Activated CD4-positive, alpha-beta T cell treated with anti-CD3 and anti-CD28 coated beads, Interleukin-2, amount 50 U/mL, for 24 hours (primary cell): ENCODE measurements at regions not wholly inside any gene's neighbourhood (a gene's known extent, or its start where the extent isn't known, plus 50 kb on each side); places are given as distances from the start of the nearest gene placed in this dataset.
A peak's percentile ranks its signal among the peaks of the same experiment; 100 is the strongest.
"Not testable (repeated sequence)": the region's sequence is repeated elsewhere in the genome, so short reads cannot be mapped to it uniquely, and the experiment has no call there.

Experiments
- DNase-seq, 2 donors: peaks; one replicate each; pipeline ENCODE4 v3.0.0-alpha.2; 2020; ENCODE audit warnings: low read depth in 1 of 2, low spot score in 1 of 2

DNA sequence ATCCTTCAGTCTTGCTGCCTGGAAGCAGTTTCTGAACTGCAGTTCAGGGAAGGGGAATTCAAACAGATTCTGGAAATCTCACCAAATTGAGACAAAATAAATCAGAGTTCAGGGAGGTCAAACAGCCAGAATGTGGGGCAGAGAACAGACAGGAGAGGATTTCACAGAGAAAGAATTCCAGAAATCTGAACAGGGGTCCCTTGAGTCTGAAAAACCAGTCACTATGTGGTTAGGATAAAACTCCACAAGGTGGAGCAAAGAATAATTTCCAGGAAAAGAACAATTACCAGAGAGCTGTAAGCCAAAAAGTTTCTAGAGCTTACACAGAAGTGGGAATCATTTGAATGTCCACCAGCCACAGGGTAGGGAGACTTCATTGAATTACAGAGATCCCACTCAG lies 84.7 kb downstream of the URB2 start:
- DNase-seq: no peak

DNA sequence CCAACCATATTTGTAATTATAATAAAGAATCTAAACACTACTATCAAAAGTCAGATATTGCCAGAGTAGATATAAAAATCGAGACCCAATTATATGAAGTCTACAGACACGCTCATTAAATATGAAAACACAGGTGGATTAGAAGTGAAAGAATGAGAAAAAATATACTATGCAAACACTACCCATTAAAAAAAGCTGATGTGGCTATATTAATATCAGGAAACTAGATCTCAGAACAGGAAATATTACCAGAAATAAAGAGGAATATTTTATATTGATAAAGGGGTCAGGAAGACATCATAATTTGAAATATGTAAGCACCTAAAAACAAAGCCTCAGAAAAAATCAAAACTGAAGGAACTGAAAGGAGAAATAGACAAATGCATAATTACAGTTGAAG lies 88.3 kb downstream of the URB2 start:
- DNase-seq: no peak

DNA sequence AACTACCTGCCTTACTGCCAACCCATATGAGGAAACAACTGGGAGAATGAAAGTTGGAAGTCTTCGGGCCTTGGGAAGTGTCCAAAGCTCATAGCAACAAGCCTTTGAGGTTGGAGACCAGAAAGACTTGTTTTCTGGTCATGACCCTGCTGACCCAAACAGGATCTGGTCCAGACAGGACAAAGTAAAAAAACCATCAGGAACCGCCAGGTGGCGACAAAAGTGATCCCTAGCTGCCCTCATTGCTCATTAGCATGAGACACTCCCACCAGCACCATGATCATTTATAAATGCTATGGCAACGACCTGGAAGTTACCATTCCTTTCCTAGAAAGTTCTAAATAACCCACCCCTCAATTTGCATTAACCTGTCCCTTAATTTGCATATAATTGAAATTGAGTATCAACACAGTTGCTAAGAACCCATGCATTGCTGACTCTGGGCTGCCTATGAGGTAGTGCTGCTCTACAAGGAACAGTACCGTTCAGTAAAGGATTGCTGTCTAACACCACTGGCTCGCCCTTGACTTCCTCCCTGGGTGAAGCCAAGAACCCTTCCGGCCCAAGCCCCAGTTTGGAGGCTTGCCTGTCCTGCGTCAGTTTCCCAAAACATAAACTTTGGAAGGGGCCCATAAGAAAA lies 89.0 kb downstream of the URB2 start:
- peak in 1 of 2 donors; percentile 18 for DNase-seq

DNA sequence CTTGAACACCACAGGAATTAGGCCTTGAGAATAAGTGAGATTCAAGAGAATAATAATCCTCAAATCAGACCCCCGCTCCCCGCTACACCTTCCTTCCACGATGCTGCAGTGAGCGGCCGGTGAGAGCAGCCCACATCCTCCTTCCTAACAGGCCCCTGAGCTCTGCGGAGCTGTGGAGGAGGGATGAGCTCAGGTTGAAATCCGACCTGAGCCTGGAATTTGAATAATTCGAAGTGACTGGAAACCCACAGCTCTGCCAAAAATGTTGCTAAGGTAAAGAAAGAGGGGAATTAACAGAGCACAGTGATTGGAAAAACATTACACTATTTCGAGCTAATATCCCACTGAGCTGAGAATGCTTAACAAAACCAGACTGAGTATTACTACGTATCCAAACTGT lies 90.0 kb downstream of the URB2 start:
- no peak for DNase-seq

DNA sequence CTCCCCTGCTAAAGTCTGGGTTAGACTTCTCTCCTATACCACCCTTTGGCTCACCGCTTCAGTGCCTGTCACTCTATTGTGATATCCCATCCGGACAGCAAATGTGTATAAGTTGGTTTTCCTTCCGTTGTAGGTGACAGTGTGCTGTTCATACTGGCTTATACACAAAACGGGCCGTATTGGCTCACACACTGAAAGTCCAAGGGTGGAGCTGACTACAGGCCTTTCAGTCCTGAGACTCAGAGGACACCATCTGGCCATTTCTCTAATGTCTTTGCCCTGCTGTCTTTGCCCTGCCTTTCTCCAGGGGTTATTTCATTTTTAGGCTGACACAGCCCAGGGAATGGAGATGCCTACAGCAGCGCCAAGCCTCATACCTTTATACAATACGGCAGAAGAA lies 90.7 kb downstream of the URB2 start:
- no peak for DNase-seq

DNA sequence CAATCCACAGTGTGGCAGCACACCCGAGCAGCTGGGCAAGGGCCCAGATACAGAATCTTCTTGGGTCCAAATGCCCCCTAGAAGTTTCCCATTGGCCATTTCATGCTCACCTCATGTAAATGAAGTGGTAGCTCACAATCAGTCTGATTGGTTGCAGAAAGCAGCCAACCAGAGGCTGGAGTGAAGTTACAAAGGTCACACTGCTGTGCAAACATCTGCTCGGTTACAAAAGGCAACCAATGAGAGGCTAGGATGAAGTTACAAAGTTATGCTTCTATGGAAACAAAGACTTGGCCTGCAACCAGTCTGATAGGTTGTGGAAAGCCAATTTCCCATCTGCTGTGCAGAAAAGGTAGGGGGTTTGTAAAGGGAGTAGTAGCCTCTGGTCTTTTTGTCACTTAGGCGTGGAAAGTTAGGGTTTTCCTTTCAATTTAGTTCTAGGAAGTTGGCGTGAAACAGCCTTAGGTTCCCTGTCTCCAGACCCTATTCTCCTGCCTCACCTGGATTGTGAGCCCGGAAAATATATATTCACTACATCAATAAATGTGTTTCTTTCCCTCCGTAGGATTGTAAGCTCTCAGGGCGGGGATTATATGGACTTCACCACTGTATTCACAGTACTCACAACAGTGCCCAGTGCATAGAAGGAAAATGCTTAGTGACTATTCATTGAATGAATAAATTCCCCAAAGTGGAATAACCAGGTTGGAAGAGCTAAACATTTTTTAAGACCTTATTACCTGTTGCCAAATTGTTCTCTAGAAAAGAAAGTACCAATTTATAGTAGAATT lies 91.9 kb downstream of the URB2 start:
- no peak for DNase-seq

DNA sequence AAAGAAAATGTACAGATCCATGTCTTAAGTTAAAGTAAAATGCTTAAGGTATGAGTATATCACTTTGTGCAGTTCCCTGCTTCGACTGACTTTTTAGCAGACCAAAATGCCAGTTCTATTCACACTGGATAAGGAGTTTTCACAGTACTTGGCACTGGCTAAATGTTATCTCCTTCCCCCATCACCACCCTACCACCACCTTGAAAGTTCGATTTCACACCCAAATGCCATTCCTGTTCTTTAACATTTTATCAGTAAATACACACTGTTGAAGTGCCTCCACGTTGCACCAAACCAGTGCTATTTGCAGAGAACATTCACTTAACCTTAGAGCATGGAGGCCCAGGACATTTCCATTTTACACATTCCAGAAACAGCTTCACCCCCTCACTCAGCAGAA lies 100.0 kb downstream of the URB2 start:
- no peak for DNase-seq

DNA sequence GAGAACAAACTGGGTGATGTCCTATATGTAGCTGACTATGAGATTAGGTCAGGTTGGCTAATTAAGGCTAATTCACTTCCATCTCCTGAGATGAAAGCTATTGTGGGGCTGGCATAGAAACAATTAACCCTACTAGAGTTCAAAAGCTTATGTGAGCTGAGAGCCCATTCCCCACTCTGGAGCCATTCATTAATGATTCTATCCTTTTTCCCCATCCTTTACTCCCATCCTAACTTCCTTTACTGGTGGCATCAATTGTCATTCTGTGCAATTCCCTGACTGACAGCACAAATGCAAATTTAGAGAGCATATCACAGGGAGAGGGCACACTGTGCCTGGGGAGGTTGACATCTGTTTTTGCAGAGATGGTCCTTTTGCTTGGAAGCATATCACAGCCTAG lies 103.9 kb downstream of the URB2 start:
- no peak for DNase-seq

DNA sequence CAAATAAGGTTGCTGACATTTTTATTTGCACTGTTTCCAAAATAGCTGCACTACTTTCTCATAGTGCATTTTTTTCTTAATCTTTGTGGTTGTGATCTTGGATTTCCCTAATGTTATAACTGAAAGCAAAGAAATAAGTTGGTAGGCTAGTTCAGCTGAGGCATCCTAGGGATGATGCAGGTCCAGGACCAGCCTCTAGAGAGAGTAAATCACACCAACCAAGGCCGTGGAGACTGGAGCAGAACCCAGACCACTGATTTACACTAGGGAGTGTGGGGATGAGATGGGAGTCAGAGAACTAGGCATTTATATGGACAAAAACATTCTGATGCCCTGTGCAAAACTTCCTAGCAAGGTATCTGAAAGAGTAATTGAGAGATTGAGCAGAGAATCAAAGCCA lies 104.5 kb downstream of the URB2 start:
- no peak for DNase-seq

DNA sequence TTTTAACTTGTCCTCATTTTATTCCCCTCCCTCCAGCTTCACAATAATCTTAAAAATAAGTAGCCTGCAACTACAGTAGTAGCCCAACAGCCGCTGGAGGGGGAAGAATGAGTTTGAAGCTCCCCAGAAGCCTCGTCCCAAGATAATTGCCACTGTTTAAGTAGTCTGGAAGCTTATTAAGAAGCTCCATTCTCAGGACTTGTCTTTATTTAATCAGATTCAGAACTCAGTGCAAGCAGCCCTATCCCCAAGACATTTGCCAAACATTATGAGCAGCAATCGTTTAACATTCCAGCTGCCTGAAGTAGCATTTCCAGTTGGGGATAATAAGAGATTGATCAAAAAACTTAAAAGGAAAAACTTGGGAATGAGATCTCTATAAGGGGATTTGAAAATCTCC lies 106.0 kb downstream of the URB2 start:
- DNase-seq: no peak

DNA sequence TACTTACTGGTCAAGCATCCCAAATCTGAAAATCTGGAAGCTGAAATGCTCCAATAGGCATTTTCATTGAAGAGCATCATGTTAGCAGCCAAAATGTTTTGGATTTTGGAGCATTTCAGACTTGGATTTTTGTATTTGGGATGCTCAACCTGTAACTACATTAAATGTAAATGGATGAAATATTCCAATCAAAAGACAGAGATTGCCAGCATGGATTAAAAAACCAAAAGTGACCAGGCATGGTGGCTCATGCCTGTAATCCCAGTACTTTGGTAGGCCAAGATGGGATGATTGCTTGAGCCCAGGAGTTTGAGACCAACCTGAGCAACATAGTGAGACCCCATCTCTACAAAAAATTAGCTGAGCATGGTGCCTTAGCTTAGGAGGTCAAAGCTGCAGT lies 110.3 kb downstream of the URB2 start:
- no peak for DNase-seq

DNA sequence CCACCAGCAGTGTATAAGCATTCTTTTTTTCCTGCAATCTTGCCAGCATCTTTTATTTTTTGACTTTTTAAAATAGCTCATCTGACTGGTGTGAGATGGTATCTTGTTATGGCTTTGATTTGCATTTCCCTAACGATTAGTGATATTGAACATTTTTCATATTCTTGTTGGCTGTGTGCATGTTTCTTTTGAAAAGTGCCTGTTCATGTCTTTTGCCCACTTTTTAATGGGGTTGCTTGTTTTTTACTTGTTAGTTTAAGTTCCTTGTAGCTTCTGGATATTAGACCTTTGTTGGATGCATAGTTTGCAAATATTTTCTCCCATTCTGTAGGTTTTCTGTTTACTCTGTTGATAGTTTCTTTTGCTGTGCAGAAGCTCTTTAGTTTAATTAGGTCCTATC lies 116.6 kb downstream of the URB2 start:
- not testable (repeated sequence) for DNase-seq

DNA sequence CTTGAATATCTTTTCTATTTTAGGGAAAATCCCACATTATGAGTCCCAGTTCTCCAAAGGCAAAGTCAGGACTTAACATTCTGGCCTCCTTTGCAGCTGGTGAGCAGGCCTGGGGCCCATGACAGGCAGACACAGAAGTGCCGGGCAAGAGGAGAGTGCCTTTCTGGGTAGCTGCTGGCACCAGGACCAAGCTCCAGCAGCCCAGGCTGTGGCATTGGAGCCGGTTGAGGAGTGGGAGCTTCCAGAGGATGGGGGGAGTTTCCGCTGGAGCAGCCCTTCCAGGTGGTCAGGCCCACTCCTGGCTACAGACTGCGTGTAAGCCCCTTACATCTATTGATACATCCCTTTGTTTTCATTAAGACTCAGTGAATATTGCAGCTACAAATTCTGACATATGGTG lies 123.9 kb downstream of the URB2 start:
- DNase-seq: no peak

DNA sequence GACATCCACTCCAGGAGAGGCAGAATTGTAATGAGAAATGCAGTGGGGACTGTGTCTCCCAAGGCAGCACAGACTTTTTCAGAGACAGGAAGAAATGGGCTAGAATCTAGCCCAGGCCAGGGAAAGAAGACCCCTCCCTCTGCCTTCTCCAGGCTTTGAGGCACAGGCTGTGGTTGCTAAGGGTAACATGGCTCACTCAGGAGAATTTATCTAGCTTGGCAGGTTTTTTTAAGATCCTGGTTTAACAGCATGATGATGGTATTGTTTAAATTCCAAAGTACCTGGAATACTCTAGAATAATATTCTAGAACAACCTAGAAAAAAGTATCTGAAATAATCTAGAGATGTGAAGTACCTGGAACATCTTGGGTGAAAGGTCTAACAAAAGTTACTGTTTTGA lies 125.6 kb downstream of the URB2 start:
- no peak for DNase-seq

DNA sequence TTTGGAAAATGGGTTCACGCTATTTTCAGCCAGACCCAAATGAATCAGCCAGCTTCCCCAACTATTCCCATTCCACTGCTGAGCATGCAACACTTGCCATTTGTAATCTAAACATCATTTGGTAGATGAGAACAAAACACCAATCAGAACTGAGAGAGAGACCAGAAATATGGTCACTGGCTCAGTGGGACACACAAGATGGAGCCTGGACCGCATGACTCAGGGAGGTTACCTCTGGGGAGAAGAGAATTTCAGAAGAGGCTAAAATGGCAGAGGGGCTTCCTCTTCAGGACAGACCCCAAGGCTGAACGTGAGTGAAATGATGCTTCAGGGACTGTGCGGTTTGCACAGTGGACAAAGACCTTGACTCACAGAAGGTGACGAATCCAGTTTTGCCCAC lies 126.6 kb downstream of the URB2 start:
- DNase-seq: no peak

DNA sequence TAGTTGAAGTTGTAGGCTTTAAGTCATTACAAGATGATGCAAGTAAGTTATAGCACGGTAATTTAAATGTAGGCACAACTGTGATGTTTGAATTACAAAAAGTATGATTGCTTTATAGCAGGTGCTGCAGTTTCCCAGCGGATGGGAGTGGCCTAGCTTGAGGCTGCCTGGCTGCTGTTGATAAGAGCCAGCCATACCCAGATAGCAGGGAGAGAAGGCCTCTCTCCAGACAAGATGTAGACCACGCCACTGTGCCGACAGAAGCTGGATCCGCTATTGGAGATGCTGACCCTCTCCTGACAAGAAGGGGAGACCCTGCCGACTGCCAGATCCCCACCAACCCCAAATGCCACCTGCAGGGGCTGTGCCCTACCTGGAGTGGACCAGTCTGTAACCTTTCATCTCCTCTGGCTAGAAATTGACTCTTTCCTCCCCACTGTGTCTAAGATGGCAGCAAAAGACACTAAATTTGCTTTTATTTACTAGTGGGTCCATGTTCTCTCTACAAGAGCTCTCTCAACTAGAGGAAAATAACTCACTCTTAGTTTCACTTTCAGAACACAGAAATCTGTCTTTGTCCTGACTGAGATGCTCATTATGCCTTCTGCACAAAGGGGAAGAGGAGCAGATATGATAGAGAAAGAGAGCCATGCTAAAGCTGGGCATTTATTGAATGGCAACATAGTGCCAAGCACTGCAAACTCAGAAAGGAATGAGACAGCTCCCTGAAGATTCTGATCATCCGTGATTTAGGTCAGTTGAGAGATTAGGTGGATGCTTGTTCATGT lies 127.9 kb downstream of the URB2 start:
- DNase-seq: no peak

DNA sequence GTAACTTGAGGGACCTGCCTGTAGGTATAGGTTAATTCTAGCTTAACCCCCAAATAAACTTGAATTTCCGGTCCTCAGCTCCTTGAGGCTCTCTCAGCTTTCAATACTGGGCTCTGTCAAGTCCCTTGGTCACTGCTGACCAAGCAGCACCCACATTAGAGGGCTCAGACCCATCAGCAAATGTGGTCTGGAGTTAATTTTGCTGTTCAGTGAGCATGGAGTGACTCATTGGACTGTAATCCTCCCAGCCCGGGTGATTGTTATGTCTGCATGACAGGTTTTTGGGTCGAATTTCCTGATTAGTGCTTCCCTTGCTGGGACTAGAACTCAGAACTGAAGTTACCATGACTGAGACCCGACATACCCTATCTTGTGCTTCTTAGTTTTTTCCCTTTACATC lies 130.6 kb downstream of the URB2 start:
- no peak for DNase-seq

DNA sequence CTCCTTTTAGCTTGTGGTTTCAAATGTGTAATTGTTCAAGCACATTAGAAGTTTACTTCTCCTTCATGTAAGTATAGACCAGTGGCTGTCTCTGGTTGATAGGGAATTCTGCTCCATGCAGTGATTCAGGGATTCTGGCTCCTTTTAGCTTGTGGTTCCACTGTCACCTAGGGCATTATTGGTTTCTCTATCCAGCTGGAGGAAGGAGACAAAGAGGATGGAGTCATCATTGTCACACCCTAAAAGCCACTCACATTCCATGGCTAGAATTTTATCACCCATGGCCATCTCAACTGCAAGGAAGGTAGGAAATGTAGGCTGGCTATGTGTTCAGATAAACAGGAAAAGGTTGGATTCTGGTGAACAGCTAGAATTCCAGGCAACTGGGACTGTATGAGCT lies 131.2 kb downstream of the URB2 start:
- DNase-seq: no peak

DNA sequence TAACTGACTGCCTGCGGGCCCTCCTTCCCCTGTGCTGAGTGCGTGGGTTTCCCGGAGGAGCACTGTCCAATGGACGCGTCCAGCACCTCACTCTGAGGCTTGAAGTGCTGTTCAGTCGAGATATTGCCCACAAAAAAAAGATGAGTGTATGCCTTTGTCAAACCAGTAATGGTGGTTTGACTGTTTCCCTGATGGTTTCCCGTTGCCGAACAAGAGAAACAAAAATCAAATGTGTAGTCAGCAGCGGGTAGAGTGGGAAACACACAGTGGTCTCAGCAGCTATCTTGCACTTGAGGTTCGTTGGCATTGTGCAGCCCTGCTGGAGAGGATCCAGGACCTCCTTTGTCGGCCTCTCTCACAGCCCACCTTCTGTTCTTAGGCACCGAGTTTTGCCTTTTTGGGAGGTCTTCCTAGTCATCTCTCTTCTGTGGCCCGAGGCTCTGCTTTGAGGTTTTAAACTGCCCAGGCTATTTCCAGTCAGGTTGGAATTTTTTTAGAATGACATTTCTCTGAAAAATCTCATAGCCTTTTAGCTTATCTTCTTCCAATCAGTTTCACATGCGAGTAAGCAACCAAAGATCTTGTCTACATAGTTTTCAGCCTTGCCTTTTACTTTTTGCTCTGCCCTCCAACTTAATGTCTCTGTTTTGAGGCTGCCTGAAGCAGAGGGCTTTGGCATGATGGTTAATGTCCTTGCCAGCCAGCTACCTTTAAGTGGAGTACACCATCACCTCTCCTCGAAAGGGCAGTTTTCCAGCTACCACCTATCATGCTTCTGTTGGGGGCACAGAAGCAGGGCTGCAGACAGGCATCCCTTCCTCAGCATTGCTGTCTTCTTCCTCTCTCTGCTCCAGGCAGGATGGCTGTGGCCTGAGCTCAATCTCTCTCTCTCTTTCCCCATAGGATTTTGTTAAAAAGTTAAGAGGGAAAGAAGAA lies 132.3 kb downstream of the URB2 start:
- no peak for DNase-seq

DNA sequence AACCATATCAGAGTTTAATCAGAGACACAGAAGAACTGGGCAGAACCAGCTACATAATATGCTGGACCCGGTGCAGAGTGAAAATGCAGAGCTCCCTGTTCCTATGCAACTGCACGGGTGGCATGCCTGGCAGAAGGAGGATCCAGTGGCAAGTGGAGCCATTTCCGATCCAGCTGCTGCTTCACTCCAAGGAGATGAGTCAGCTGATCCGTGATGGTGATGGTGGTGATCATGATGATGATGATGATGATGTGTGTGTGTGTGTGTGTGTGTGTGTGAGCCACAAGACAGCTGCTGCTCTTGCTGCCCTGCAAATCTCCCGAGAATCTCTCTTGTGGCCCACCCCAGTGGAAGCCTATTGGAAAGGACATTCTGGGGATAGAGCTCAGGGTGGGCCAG lies 133.0 kb downstream of the URB2 start:
- DNase-seq: no peak

DNA sequence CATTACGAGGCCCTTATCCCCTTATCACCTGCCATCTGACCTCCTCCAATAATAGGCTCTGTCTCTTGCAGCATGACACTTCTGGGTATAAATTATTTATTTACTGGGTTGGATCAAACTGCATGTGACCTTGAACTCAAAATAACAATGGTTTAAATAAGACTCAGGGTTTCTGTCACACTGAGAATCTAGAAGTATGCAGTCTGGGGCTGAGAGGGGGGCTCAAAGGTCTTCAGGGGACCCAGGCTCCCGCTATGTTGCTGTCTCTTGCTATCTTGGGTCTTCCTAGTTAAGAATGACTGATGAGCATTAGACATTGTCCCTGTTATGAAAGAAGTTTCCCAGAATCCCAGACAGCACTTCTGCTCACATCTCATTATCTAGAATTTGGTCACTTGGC lies 133.5 kb downstream of the URB2 start:
- no peak for DNase-seq
